ENCODE measurements at regions not wholly inside any gene's neighbourhood (a gene's known extent, or its start where the extent isn't known, plus 50 kb on each side); places are given as distances from the start of the nearest gene placed in this dataset.

GRCh38 chr3:26256224-26256623 is 366.3 kb upstream of the LRRC3B start:
- Histone ChIP-seq H3K4me1 (ENCODE audit: control insufficient read depth, extremely low read depth, insufficient read depth, low read length) (no peaks in the 10 kb centered on the region), H4K20me1 (ENCODE audit: control insufficient read depth, extremely low read depth, insufficient read depth, low read length) (no peaks in the 10 kb centered on the region), H2AFZ (ENCODE audit: low read length) (no peak overlapping the region), H3K4me2 (ENCODE audit: extremely low read depth, insufficient read depth, low read length) (no peak overlapping the region), H3K4me3 (replicated peaks in 1 of 4; ENCODE audit: control extremely low read depth in 1 of 4, insufficient read depth in 1 of 4, low read depth in 3 of 4, low read length in 4 of 4) (no peak overlapping the region), H3K79me2 (ENCODE audit: control insufficient read depth, insufficient read depth, low read length) (no peaks in the 10 kb centered on the region), H3K27ac (ENCODE audit: insufficient read depth, low read length) (no peak overlapping the region), H3K36me3 (ENCODE audit: control insufficient read depth, insufficient read depth, low read length) (no peaks in the 10 kb centered on the region), H3K9me3 (ENCODE audit: control insufficient read depth, insufficient read depth, low read depth, low read length) (no peaks in the 10 kb centered on the region), H3K9ac (ENCODE audit: insufficient read depth, low read length) (no peak overlapping the region), H3K27me3 (ENCODE audit: control insufficient read depth, insufficient read depth, low read length) (no peaks in the 10 kb centered on the region)
- TF ChIP-seq EZH2 (IDR thresholded peaks at IDR 0.05; ENCODE audit: low read length, missing control alignments) (no peak), CTCF (conservative IDR thresholded peaks at IDR 0.05 in 1 of 2, IDR thresholded peaks at IDR 0.05 in 1 of 2; ENCODE audit: low read depth in 1 of 2, low read length in 2 of 2) (no peak)
- no peak for DNase-seq (ENCODE audit: low read depth in 2 of 2)

DNA sequence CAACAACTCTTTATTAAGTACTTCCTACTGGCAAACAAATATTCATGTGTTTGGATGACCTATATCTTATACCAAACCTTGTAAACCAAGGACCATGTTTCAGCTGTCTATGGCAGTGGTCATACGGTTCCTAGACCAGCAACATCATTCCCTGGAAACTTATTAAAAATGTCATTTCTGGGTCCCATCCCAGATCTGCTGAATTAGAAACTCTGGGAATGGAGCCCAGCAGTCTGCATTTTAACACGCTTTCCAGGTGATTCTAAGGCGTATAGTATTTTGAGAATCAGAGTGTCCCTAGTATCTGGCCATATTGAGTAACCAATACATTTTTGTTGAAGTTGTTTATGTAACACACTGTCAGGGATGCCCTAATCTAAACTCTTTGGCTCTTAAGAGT is 363.4 kb upstream of the LRRC3B start:
- TF ChIP-seq EZH2 (IDR thresholded peaks at IDR 0.05; ENCODE audit: low read length, missing control alignments) (no peak), CTCF (conservative IDR thresholded peaks at IDR 0.05 in 1 of 2, IDR thresholded peaks at IDR 0.05 in 1 of 2; ENCODE audit: low read depth in 1 of 2, low read length in 2 of 2) (no peak)
- DNase-seq (ENCODE audit: low read depth in 2 of 2) = no peak
- Histone ChIP-seq H3K36me3 (ENCODE audit: control insufficient read depth, insufficient read depth, low read length) (no peaks in the 10 kb centered on the region), H3K79me2 (ENCODE audit: control insufficient read depth, insufficient read depth, low read length) (no peaks in the 10 kb centered on the region), H3K9me3 (ENCODE audit: control insufficient read depth, insufficient read depth, low read depth, low read length) (no peaks in the 10 kb centered on the region), H3K27ac (ENCODE audit: insufficient read depth, low read length) (no peak overlapping the region), H3K4me3 (replicated peaks in 1 of 4; ENCODE audit: control extremely low read depth in 1 of 4, insufficient read depth in 1 of 4, low read depth in 3 of 4, low read length in 4 of 4) (no peak overlapping the region), H3K4me2 (ENCODE audit: extremely low read depth, insufficient read depth, low read length) (no peak overlapping the region), H3K4me1 (ENCODE audit: control insufficient read depth, extremely low read depth, insufficient read depth, low read length) (no peaks in the 10 kb centered on the region), H4K20me1 (ENCODE audit: control insufficient read depth, extremely low read depth, insufficient read depth, low read length) (no peaks in the 10 kb centered on the region), H3K27me3 (ENCODE audit: control insufficient read depth, insufficient read depth, low read length) (no peaks in the 10 kb centered on the region), H3K9ac (ENCODE audit: insufficient read depth, low read length) (no peak overlapping the region), H2AFZ (ENCODE audit: low read length) (no peak overlapping the region)

DNA sequence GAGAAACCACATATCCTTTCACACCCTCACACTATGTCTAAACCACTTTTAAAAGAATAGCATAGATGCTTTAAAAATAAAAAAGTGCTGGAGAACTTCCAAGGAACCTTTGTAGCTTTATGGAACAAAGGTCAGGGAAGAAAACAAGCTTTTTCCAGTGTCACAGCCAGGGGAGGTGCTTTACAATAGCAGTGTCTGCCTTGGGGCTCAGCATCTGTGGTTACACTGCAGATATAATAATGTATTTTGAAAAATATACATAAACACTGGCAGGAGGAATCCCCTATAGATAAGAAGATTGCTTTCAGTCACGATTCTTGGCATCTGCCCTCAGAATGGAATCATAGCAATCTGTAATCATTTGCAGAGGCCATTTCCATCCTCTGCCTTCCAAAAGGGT is 362.4 kb upstream of the LRRC3B start:
- DNase-seq (ENCODE audit: low read depth in 2 of 2) = no peak
- Histone ChIP-seq H3K4me2 (ENCODE audit: extremely low read depth, insufficient read depth, low read length) (no peak overlapping the region), H3K4me3 (replicated peaks in 1 of 4; ENCODE audit: control extremely low read depth in 1 of 4, insufficient read depth in 1 of 4, low read depth in 3 of 4, low read length in 4 of 4) (no peak overlapping the region), H3K27me3 (ENCODE audit: control insufficient read depth, insufficient read depth, low read length) (no peaks in the 10 kb centered on the region), H3K36me3 (ENCODE audit: control insufficient read depth, insufficient read depth, low read length) (no peaks in the 10 kb centered on the region), H3K9ac (ENCODE audit: insufficient read depth, low read length) (no peak overlapping the region), H2AFZ (ENCODE audit: low read length) (no peak overlapping the region), H3K27ac (ENCODE audit: insufficient read depth, low read length) (no peak overlapping the region), H3K79me2 (ENCODE audit: control insufficient read depth, insufficient read depth, low read length) (no peaks in the 10 kb centered on the region), H3K4me1 (ENCODE audit: control insufficient read depth, extremely low read depth, insufficient read depth, low read length) (no peaks in the 10 kb centered on the region), H3K9me3 (ENCODE audit: control insufficient read depth, insufficient read depth, low read depth, low read length) (no peaks in the 10 kb centered on the region), H4K20me1 (ENCODE audit: control insufficient read depth, extremely low read depth, insufficient read depth, low read length) (no peaks in the 10 kb centered on the region)
- TF ChIP-seq CTCF (conservative IDR thresholded peaks at IDR 0.05 in 1 of 2, IDR thresholded peaks at IDR 0.05 in 1 of 2; ENCODE audit: low read depth in 1 of 2, low read length in 2 of 2) (no peak), EZH2 (IDR thresholded peaks at IDR 0.05; ENCODE audit: low read length, missing control alignments) (no peak)
